H9 (cell line): ENCODE measurements at regions not wholly inside any gene's neighbourhood (a gene's known extent, or its start where the extent isn't known, plus 50 kb on each side); places are given as distances from the start of the nearest gene placed in this dataset.

Experiments
- DNase-seq: peaks from one replicate; pipeline ENCODE4 v3.0.0-alpha.2; 2017
- H2AFZ ChIP-seq: one replicate; pipeline ENCODE4 v1.6.1; 2013; ENCODE audit warnings: mild to moderate bottlenecking, low read length, control low read depth, moderate library complexity
- H2AK5ac ChIP-seq: 2 replicates; pipeline ENCODE4 v1.6.1; 2013; ENCODE audit warnings: low read length, control low read depth, mixed read lengths; ENCODE audit not compliant: insufficient read length
- H2BK120ac ChIP-seq: one replicate; pipeline ENCODE4 v1.6.1; 2013; ENCODE audit warnings: low read depth, mild to moderate bottlenecking, low read length, control low read depth, inconsistent platforms; ENCODE audit not compliant: poor library complexity, severe bottlenecking
- H2BK12ac ChIP-seq: 2 replicates; pipeline ENCODE4 v1.6.1; 2013; ENCODE audit warnings: low read length, control low read depth, mixed read lengths, low read depth; ENCODE audit not compliant: insufficient read length
- H2BK15ac ChIP-seq: 2 replicates; pipeline ENCODE4 v1.6.1; 2013; ENCODE audit warnings: low read depth, low read length, control low read depth
- H2BK20ac ChIP-seq: one replicate; pipeline ENCODE4 v1.6.1; 2013; ENCODE audit warnings: low read depth, mild to moderate bottlenecking, low read length, control low read depth, inconsistent platforms; ENCODE audit not compliant: poor library complexity, severe bottlenecking
- H2BK5ac ChIP-seq: 2 replicates; pipeline ENCODE4 v1.6.1; 2013; ENCODE audit warnings: low read length, control low read depth, mixed read lengths; ENCODE audit not compliant: insufficient read length
- H3K14ac ChIP-seq: 2 replicates; pipeline ENCODE4 v1.6.1; 2013; ENCODE audit warnings: low read length, control low read depth; ENCODE audit not compliant: insufficient read depth
- H3K18ac ChIP-seq: 2 replicates; pipeline ENCODE4 v1.6.1; 2013; ENCODE audit warnings: low read depth, mild to moderate bottlenecking, mixed read lengths, low read length, control low read depth; ENCODE audit not compliant: insufficient read length
- H3K23ac ChIP-seq: 2 replicates; pipeline ENCODE4 v1.6.1; 2013; ENCODE audit warnings: low read length, control low read depth, mixed read lengths, low read depth; ENCODE audit not compliant: insufficient read length
- H3K23me2 ChIP-seq: 2 replicates; pipeline ENCODE4 v1.6.1; 2013; ENCODE audit warnings: low read depth, mild to moderate bottlenecking, mixed read lengths, low read length, control low read depth; ENCODE audit not compliant: insufficient read length, poor library complexity, severe bottlenecking
- H3K27ac ChIP-seq: 2 replicates; pipeline ENCODE4 v1.5.1; 2013; ENCODE audit warnings: low read length, control low read depth, mixed read lengths, low read depth; ENCODE audit not compliant: insufficient read length
- H3K27me3 ChIP-seq: 2 replicates; pipeline ENCODE4 v1.6.1; 2013; ENCODE audit warnings: low read length, control low read depth, inconsistent platforms; ENCODE audit not compliant: insufficient read depth
- H3K4ac ChIP-seq: 2 replicates; pipeline ENCODE4 v1.6.1; 2013; ENCODE audit warnings: low read depth, mild to moderate bottlenecking, control low read depth, inconsistent platforms, low read length, moderate library complexity
- H3K4me1 ChIP-seq: 2 replicates; pipeline ENCODE4 v1.6.1; 2013; ENCODE audit warnings: low read length, control low read depth, inconsistent platforms; ENCODE audit not compliant: insufficient read depth
- H3K4me2 ChIP-seq: 2 replicates; pipeline ENCODE4 v1.6.1; 2013; ENCODE audit warnings: low read length, control low read depth, mixed read lengths; ENCODE audit not compliant: insufficient read length, insufficient read depth
- H3K56ac ChIP-seq: 2 replicates; pipeline ENCODE4 v1.6.1; 2013; ENCODE audit warnings: low read depth, mild to moderate bottlenecking, mixed read lengths, low read length, control low read depth; ENCODE audit not compliant: insufficient read length
- H3K79me1 ChIP-seq: 2 replicates; pipeline ENCODE4 v1.6.1; 2013; ENCODE audit warnings: low read depth, mild to moderate bottlenecking, moderate library complexity, low read length, control low read depth, inconsistent platforms; ENCODE audit not compliant: insufficient read depth, poor library complexity, severe bottlenecking
- H3K79me2 ChIP-seq: 2 replicates; pipeline ENCODE4 v1.6.1; 2013; ENCODE audit warnings: low read length, control low read depth, inconsistent platforms; ENCODE audit not compliant: insufficient read depth
- H3K9ac ChIP-seq: 2 replicates; pipeline ENCODE4 v1.6.1; 2013; ENCODE audit warnings: low read length, control low read depth, mixed read lengths; ENCODE audit not compliant: insufficient read length; ENCODE audit errors: extremely low read depth
- H3K9me3 ChIP-seq: one replicate; pipeline ENCODE4 v1.6.1; 2013; ENCODE audit warnings: low read depth, low read length, inconsistent platforms; ENCODE audit not compliant: control insufficient read depth
- H3T11ph ChIP-seq: one replicate; pipeline ENCODE4 v1.6.1; 2013; ENCODE audit warnings: mild to moderate bottlenecking, low read length, control low read depth, inconsistent platforms
- H4K20me1 ChIP-seq: one replicate; pipeline ENCODE4 v1.6.1; 2013; ENCODE audit not compliant: control insufficient read depth, insufficient read length, insufficient read depth
- H4K5ac ChIP-seq: 2 replicates; pipeline ENCODE4 v1.6.1; 2013; ENCODE audit warnings: low read depth, mild to moderate bottlenecking, mixed read lengths, low read length, control low read depth; ENCODE audit not compliant: insufficient read length
- H4K8ac ChIP-seq: replicated peaks from 2 replicates; pipeline ENCODE4 v1.6.1; 2013; ENCODE audit warnings: low read length, control low read depth, mixed read lengths, low read depth; ENCODE audit not compliant: insufficient read length
- H4K91ac ChIP-seq: 2 replicates; pipeline ENCODE4 v1.6.1; 2013; ENCODE audit warnings: low read depth, mild to moderate bottlenecking, moderate library complexity, mixed read lengths, low read length, control low read depth; ENCODE audit not compliant: insufficient read length
- H3K27ac Mint-ChIP-seq, 3 experiments: 2 replicates in 2 of 3; 3 replicates in 1 of 3; pipeline ENCODE4 v1.8.0; 2020 to 2021; ENCODE audit warnings: mixed read lengths in 3 of 3, mild to moderate bottlenecking in 1 of 3, moderate library complexity in 1 of 3
- H3K27me3 Mint-ChIP-seq: 2 replicates; pipeline ENCODE4 v1.8.0; 2021; ENCODE audit warnings: low read depth, mild to moderate bottlenecking, moderate library complexity, mixed read lengths
- H3K36me3 Mint-ChIP-seq, 3 experiments: 2 replicates in 2 of 3; 3 replicates in 1 of 3; pipeline ENCODE4 v1.8.0; 2020 to 2021; ENCODE audit warnings: low read depth in 3 of 3, mixed read lengths in 3 of 3; ENCODE audit not compliant: insufficient read depth in 1 of 3
- H3K4me1 Mint-ChIP-seq, 2 experiments: 2 replicates each; pipeline ENCODE4 v1.8.0; 2020; ENCODE audit warnings: mixed read lengths in 2 of 2
- H3K4me3 Mint-ChIP-seq, 2 experiments: 2 replicates in 1 of 2; 3 replicates in 1 of 2; pipeline ENCODE4 v1.8.0; 2020 to 2021; ENCODE audit warnings: mild to moderate bottlenecking in 2 of 2, mixed read lengths in 2 of 2, moderate library complexity in 1 of 2
- H3K9me3 Mint-ChIP-seq, 2 experiments: 2 replicates in 1 of 2; 3 replicates in 1 of 2; pipeline ENCODE4 v1.8.0; 2020; ENCODE audit warnings: mild to moderate bottlenecking in 2 of 2, mixed read lengths in 2 of 2, moderate library complexity in 1 of 2
- CTCF ChIP-seq: fragments of 200-600 bp; sonication (generic); conservative IDR thresholded peaks from 3 replicates; pipeline ENCODE4 v1.8.0; 2021; ENCODE audit warnings: antibody characterized with exemption, mild to moderate bottlenecking
- WGBS: extraction: QIAGEN DNeasy Blood & Tissue Kit; methylation state at CpG from one replicate; pipeline ENCODE4 v1.1.7; 2013; ENCODE audit warnings: missing lambda C conversion rate, low lambda C conversion rate, mixed read lengths; ENCODE audit not compliant: insufficient read length; ENCODE audit errors: extremely low coverage; 5-methylcytosine and 5-hydroxymethylcytosine counted together

GRCh38 chr16:73215678-73216377, 167.9 kb upstream of the ZFHX3 start:
- H3K4me2 ChIP-seq: no peak overlapping the region
- no peaks in the 10 kb centered on the region for H3K79me2 ChIP-seq
- H4K5ac ChIP-seq: no peak overlapping the region
- H3K4me1 Mint-ChIP-seq: peaks cover 33 to 35% of the 10 kb centered on the region in 2 experiments
- H3K4me3 Mint-ChIP-seq: no peak overlapping the region; a peak in 1 of 5 replicates
- H3K4me1 ChIP-seq: peaks cover 5% of the 10 kb centered on the region; the same call in 1 of the 2 replicates
- H3K79me1 ChIP-seq: no peaks in the 10 kb centered on the region
- no peak overlapping the region for H3K23ac ChIP-seq
- no peak overlapping the region for H2AFZ ChIP-seq
- no peak overlapping the region for H3K27ac Mint-ChIP-seq
- H2AK5ac ChIP-seq: no peak overlapping the region
- no peak overlapping the region for H3K27ac ChIP-seq
- H3K9me3 Mint-ChIP-seq: peaks cover 9 to 11% of the 10 kb centered on the region in 2 experiments; a peak in 4 of 5 replicates
- H2BK120ac ChIP-seq: no peak overlapping the region
- DNase-seq: no peak
- no CpG with 5 or more reads among the region's 5 CpGs for WGBS
- no peak overlapping the region for H3K9ac ChIP-seq
- H2BK15ac ChIP-seq: no peak overlapping the region
- no peak overlapping the region for H4K8ac ChIP-seq
- no peak overlapping the region for H3K18ac ChIP-seq
- TF ChIP-seq CTCF: no peak
- H3K14ac ChIP-seq: no peak overlapping the region
- H2BK12ac ChIP-seq: no peak overlapping the region
- H2BK5ac ChIP-seq: no peak overlapping the region
- H3T11ph ChIP-seq: no peak overlapping the region
- no peak overlapping the region for H2BK20ac ChIP-seq
- H3K23me2 ChIP-seq: no peaks in the 10 kb centered on the region
- H3K9me3 ChIP-seq: peaks cover 10% of the 10 kb centered on the region
- no peak overlapping the region for H4K91ac ChIP-seq
- no peaks in the 10 kb centered on the region for H3K27me3 Mint-ChIP-seq
- H3K4ac ChIP-seq: no peak overlapping the region
- no peaks in the 10 kb centered on the region for H3K27me3 ChIP-seq
- no peaks in the 10 kb centered on the region for H4K20me1 ChIP-seq
- peaks cover 3 to 12% (median 6%) of the 10 kb centered on the region in 3 experiments; a peak in 5 of 7 replicates for H3K36me3 Mint-ChIP-seq
- H3K56ac ChIP-seq: no peak overlapping the region
